HCT116 (cell line): ENCODE measurements at regions not wholly inside any gene's neighbourhood (a gene's known extent, or its start where the extent isn't known, plus 50 kb on each side); places are given as distances from the start of the nearest gene placed in this dataset.

Experiments
- ATAC-seq: fragments of 200-7000 bp; cut with Tn5 transposase; 2 replicates; pipeline ENCODE4 v1.9.1; 2020; ENCODE audit warnings: mild to moderate bottlenecking, moderate library complexity
- BruUV-seq: library from RNA; stranded (reverse); fragments of 400-500 nt; replicated peaks from 2 replicates; lab custom pipeline; 2021; lab: Mats Ljungman, UMichigan
- CTCF ChIA-PET: fragments of 300-600 bp; sonication (Branson Sonifier 250); formaldehyde crosslinking; loops from one replicate; lab custom pipeline; 2021; ENCODE audit warnings: antibody characterized with exemption; lab: Charles Lee
- POLR2A ChIA-PET: fragments of 300-600, 350-600 bp; sonication (Branson Sonifier 250); formaldehyde crosslinking; loops from one replicate; lab custom pipeline; 2021; ENCODE audit warnings: antibody characterized with exemption; lab: Charles Lee
- RAD21 ChIA-PET, 2 experiments: fragments of 300-600 bp; sonication (Branson Sonifier 250); formaldehyde crosslinking; loops; one replicate each; lab custom pipeline; 2023; ENCODE audit warnings: low total read pairs in 2 of 2; ENCODE audit not compliant: uncharacterized antibody in 2 of 2, unreplicated experiment in 2 of 2, low non-redundant PET in 1 of 2; lab: Charles Lee
- DNase-seq: peaks from one replicate; pipeline ENCODE4 v3.0.0-alpha.2; 2010; ENCODE audit warnings: low read depth, low spot score
- H2AFZ ChIP-seq: fragments of 200-600 bp; shearing (Covaris generic), sonication (generic); 2 replicates; pipeline ENCODE4 v1.6.1; 2017; ENCODE audit warnings: low read depth, mixed run types, mixed read lengths, antibody characterized with exemption, low read length; ENCODE audit not compliant: poor library complexity, severe bottlenecking
- H3K27ac ChIP-seq: 2 replicates; pipeline ENCODE4 v1.5.1; 2012; ENCODE audit warnings: low read depth, low read length
- H3K27me3 ChIP-seq: fragments of 200-600 bp; sonication (generic); 2 replicates; pipeline ENCODE4 v1.6.1; 2016; ENCODE audit warnings: mixed run types, low read length, mixed read lengths; ENCODE audit not compliant: insufficient read depth
- H3K36me3 ChIP-seq, 2 experiments: fragments of 200-500 bp in 1 of 2; fragments of 200-600 bp in 1 of 2; sonication (Bioruptor generic) in 1 of 2; sonication (generic) in 1 of 2; 2 replicates each; pipeline versions ENCODE4 v1.5.1 to v1.6.1; 2014 to 2016; ENCODE audit warnings: low read length in 2 of 2, inconsistent platforms in 1 of 2, mixed read lengths in 1 of 2, mixed run types in 1 of 2; ENCODE audit not compliant: insufficient read depth in 2 of 2, control insufficient read depth in 1 of 2
- H3K4me1 ChIP-seq, 2 experiments: fragments of 200-600 bp in 1 of 2; sonication (generic) in 1 of 2; 2 replicates each; pipeline versions ENCODE4 v1.5.1 to v1.6.1; 2012 to 2017; ENCODE audit warnings: low read length in 2 of 2, inconsistent platforms in 1 of 2, mild to moderate bottlenecking in 1 of 2, mixed read lengths in 1 of 2, mixed run types in 1 of 2, moderate library complexity in 1 of 2; ENCODE audit not compliant: insufficient read depth in 2 of 2, control insufficient read depth in 1 of 2
- H3K4me2 ChIP-seq: fragments of 200-600 bp; sonication (generic); 2 replicates; pipeline ENCODE4 v1.6.1; 2017; ENCODE audit warnings: mixed run types, low read length, mixed read lengths
- H3K4me3 ChIP-seq, 2 experiments: fragments of 200-600 bp in 1 of 2; sonication (generic) in 1 of 2; replicated peaks in 1 of 2; 2 replicates each; pipeline ENCODE4 v1.5.1; 2011 to 2016; ENCODE audit warnings: low read length in 2 of 2, control low read depth in 1 of 2, low read depth in 1 of 2, mild to moderate bottlenecking in 1 of 2, mixed read lengths in 1 of 2, mixed run types in 1 of 2
- H3K79me2 ChIP-seq: fragments of 200-600 bp; sonication (generic); 2 replicates; pipeline ENCODE4 v1.6.1; 2017; ENCODE audit warnings: mild to moderate bottlenecking, mixed run types, low read length, moderate library complexity, mixed read lengths; ENCODE audit not compliant: insufficient read depth
- H3K9ac ChIP-seq: fragments of 200-600 bp; sonication (generic); 2 replicates; pipeline ENCODE4 v1.6.1; 2016; ENCODE audit warnings: low read length, mixed read lengths
- H3K9me2 ChIP-seq: fragments of 200-600 bp; sonication (generic), shearing (Covaris generic); 2 replicates; pipeline ENCODE4 v1.6.1; 2017; ENCODE audit warnings: mixed run types, mild to moderate bottlenecking, moderate library complexity; ENCODE audit not compliant: insufficient read depth
- H3K9me3 ChIP-seq, 2 experiments: fragments of 200-500 bp in 1 of 2; fragments of 200-600 bp in 1 of 2; sonication (Bioruptor generic) in 1 of 2; sonication (generic) in 1 of 2; 2 replicates each; pipeline ENCODE4 v1.6.1; 2014 to 2017; ENCODE audit warnings: low read length in 2 of 2, mixed read lengths in 2 of 2, inconsistent platforms in 1 of 2, low read depth in 1 of 2, mild to moderate bottlenecking in 1 of 2, mixed run types in 1 of 2, moderate library complexity in 1 of 2; ENCODE audit not compliant: control insufficient read depth in 1 of 2, insufficient read depth in 1 of 2
- H4K20me1 ChIP-seq: fragments of 200-600 bp; sonication (generic), shearing (Covaris generic); 2 replicates; pipeline ENCODE4 v1.6.1; 2017; ENCODE audit warnings: mixed run types, mild to moderate bottlenecking, moderate library complexity; ENCODE audit not compliant: insufficient read depth
- EGR1 ChIP-seq: IDR thresholded peaks from 2 replicates; pipeline ENCODE4 v1.6.1; 2012; ENCODE audit warnings: low read depth
- ELF1 ChIP-seq: IDR thresholded peaks from 2 replicates; pipeline ENCODE4 v1.6.1; 2012; ENCODE audit warnings: low read depth, borderline replicate concordance
- MAX ChIP-seq: IDR thresholded peaks from 2 replicates; pipeline ENCODE4 v1.6.1; 2012
- POLR2A ChIP-seq: IDR thresholded peaks from 2 replicates; pipeline ENCODE4 v1.7.0; 2011; ENCODE audit warnings: borderline replicate concordance; ENCODE audit not compliant: insufficient read depth, insufficient read length; ENCODE audit errors: extremely low read depth
- POLR2AphosphoS5 ChIP-seq: IDR thresholded peaks from 2 replicates; pipeline ENCODE4 v1.6.1; 2011; ENCODE audit warnings: mild to moderate bottlenecking, low read depth, low read length, moderate library complexity
- RAD21 ChIP-seq: IDR thresholded peaks from 2 replicates; pipeline ENCODE4 v1.6.1; 2012; ENCODE audit warnings: low read depth, mild to moderate bottlenecking
- SIN3A ChIP-seq: IDR thresholded peaks from 2 replicates; pipeline ENCODE4 v1.6.1; 2012; ENCODE audit warnings: low read depth
- YY1 ChIP-seq: IDR thresholded peaks from 2 replicates; pipeline ENCODE4 v1.6.1; 2011; ENCODE audit warnings: low read length, low read depth, moderate library complexity, mild to moderate bottlenecking; ENCODE audit not compliant: insufficient replicate concordance; ENCODE audit errors: extremely low read depth
- ZNF274 ChIP-seq: fragments of 200-500 bp; sonication (Bioruptor generic); IDR thresholded peaks from 2 replicates; pipeline ENCODE4 v1.6.1; 2014; ENCODE audit warnings: mild to moderate bottlenecking, low read depth, low read length, inconsistent platforms
- intact Hi-C: fragments of 100-400 bp; cut with micrococcal nuclease; formaldehyde crosslinking; loops from 2 replicates; pipeline ENCODE4 v1.10.0; 2022
- TF ChIP-seq, protein P1 (sequence below): IDR thresholded peaks from 2 replicates; pipeline ENCODE4 v1.6.1; 2012; ENCODE audit warnings: low read depth
- TF ChIP-seq, protein P2 (sequence below): IDR thresholded peaks from 2 replicates; pipeline ENCODE4 v1.6.1; 2011; ENCODE audit warnings: mild to moderate bottlenecking, low read length, moderate library complexity; ENCODE audit not compliant: insufficient replicate concordance; ENCODE audit errors: extremely low read depth

DNA sequence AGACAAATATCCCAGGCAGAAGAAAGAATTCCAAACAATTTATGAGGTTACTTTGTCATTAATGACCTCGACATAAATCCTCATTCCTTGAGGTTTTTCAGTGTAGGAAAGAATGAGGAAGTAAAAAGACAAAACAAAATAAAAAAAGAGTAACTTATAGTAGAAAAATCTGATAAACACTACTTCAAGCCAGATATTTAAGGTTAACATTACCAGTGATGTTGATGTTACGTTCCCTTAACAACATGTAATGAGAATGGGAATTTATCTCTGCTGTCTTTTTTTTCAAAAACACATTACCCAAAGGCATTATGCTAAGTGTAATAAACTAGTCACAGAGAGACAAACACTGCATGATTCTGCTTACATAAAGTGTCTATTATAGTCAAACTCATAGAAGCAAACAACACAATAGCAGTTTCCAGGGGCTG lies 935.1 kb downstream of the SLITRK1 start:
- ChIA-PET CTCF (no interaction called here), RAD21 (no interaction called here)
- Histone ChIP-seq H3K9me2 (no peaks in the 10 kb centered on the region), H3K4me3 (no peak overlapping the region), H3K4me2 (peak overlapping the region; percentile 14; the same call in 1 of the 2 replicates), H3K36me3 (no peaks in the 10 kb centered on the region), H3K27me3 (no peaks in the 10 kb centered on the region)
- no peak for DNase-seq
- TF ChIP-seq POLR2AphosphoS5 (no peak), YY1 (no peak), RAD21 (no peak), MAX (no peak), ZNF274 (no peak), POLR2A (no peak), ELF1 (no peak), SIN3A (no peak), EGR1 (no peak)
- TF ChIP-seq, protein P1, sequence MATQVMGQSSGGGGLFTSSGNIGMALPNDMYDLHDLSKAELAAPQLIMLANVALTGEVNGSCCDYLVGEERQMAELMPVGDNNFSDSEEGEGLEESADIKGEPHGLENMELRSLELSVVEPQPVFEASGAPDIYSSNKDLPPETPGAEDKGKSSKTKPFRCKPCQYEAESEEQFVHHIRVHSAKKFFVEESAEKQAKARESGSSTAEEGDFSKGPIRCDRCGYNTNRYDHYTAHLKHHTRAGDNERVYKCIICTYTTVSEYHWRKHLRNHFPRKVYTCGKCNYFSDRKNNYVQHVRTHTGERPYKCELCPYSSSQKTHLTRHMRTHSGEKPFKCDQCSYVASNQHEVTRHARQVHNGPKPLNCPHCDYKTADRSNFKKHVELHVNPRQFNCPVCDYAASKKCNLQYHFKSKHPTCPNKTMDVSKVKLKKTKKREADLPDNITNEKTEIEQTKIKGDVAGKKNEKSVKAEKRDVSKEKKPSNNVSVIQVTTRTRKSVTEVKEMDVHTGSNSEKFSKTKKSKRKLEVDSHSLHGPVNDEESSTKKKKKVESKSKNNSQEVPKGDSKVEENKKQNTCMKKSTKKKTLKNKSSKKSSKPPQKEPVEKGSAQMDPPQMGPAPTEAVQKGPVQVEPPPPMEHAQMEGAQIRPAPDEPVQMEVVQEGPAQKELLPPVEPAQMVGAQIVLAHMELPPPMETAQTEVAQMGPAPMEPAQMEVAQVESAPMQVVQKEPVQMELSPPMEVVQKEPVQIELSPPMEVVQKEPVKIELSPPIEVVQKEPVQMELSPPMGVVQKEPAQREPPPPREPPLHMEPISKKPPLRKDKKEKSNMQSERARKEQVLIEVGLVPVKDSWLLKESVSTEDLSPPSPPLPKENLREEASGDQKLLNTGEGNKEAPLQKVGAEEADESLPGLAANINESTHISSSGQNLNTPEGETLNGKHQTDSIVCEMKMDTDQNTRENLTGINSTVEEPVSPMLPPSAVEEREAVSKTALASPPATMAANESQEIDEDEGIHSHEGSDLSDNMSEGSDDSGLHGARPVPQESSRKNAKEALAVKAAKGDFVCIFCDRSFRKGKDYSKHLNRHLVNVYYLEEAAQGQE, result no peak
- TF ChIP-seq, protein P2, sequence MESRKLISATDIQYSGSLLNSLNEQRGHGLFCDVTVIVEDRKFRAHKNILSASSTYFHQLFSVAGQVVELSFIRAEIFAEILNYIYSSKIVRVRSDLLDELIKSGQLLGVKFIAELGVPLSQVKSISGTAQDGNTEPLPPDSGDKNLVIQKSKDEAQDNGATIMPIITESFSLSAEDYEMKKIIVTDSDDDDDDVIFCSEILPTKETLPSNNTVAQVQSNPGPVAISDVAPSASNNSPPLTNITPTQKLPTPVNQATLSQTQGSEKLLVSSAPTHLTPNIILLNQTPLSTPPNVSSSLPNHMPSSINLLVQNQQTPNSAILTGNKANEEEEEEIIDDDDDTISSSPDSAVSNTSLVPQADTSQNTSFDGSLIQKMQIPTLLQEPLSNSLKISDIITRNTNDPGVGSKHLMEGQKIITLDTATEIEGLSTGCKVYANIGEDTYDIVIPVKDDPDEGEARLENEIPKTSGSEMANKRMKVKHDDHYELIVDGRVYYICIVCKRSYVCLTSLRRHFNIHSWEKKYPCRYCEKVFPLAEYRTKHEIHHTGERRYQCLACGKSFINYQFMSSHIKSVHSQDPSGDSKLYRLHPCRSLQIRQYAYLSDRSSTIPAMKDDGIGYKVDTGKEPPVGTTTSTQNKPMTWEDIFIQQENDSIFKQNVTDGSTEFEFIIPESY, result no peak
- TF ChIP-seq, all 23 proteins: peak for 0
- POLR2A ChIA-PET, result no interaction called here
- Histone ChIP-seq H3K79me2 (no peaks in the 10 kb centered on the region), H3K27ac (no peak overlapping the region), H3K9ac (no peak overlapping the region), H3K4me1 (peaks cover 2 to 11% of the 10 kb centered on the region in 2 experiments; a peak in 1 of 4 replicates), H2AFZ (no peak overlapping the region), H4K20me1 (no peaks in the 10 kb centered on the region), H3K9me3 (peaks cover 4 to 8% of the 10 kb centered on the region in 2 experiments; a peak in 2 of 4 replicates)
- intact Hi-C loops, result no loop called here
- no peak for ATAC-seq
- BruUV-seq, result no TSS peak
